ENCODE measurements at regions not wholly inside any gene's neighbourhood (a gene's known extent, or its start where the extent isn't known, plus 50 kb on each side); places are given as distances from the start of the nearest gene placed in this dataset.

DNA sequence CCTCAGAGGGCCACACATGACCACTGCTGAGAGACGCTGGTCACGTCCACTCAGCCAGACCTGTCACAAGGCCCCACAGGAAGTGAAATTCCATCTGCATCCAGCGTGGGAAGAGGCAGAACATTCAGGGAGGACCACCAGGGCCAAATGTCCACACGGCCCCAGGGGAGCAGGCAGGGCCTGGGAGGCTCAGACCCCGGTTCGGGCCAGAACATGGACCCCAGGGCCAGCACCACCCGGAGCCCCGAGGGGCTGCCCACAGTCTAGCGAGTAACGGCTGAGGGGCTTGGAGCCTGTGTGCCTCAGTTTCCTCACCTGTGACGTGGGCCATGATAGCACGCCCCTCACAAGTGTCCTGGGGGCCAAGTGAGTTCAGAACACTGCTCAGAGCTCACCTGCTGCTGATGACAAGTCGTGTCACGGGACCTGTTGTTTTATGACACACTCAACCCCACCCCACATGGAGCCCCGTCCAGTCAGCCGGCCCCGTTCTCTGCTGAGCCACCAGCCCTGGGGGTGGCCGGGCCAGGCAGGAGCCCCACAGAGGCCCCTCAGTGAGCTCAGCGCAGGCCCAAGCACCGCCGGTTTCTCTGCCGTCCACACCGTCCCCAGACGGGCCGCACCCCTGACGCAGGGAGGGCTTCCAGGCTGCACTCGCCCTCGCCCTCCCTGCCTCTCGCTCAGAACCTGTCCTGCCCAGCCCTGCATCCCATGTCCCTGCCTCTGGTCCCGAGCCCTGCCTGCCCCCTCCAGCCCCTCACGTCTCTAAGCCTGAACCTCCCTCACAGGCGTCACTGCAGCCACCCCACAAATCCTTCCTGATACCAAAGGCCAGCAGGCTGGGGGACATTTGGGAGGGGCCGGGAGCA is 79.5 kb upstream of the GALNT9 start:
- H3K4me2 ChIP-seq (ENCODE audit: extremely low read depth, insufficient read depth, low read length) = no peak overlapping the region
- DNase-seq (ENCODE audit: low read depth in 2 of 2) = no peak
- no peaks in the 10 kb centered on the region for H3K27me3 ChIP-seq (ENCODE audit: control insufficient read depth, insufficient read depth, low read length)

GRCh38 chr12:132407992-132408391 is 78.6 kb upstream of the GALNT9 start:
- H3K9ac ChIP-seq (ENCODE audit: insufficient read depth, low read length) = no peak overlapping the region
- H2AFZ ChIP-seq (ENCODE audit: low read length) = no peak overlapping the region
- H3K79me2 ChIP-seq (ENCODE audit: control insufficient read depth, insufficient read depth, low read length) = no peaks in the 10 kb centered on the region
- H3K4me1 ChIP-seq (ENCODE audit: control insufficient read depth, extremely low read depth, insufficient read depth, low read length) = no peaks in the 10 kb centered on the region
- no peak for DNase-seq (ENCODE audit: low read depth in 2 of 2)
- no peak overlapping the region for H3K27ac ChIP-seq (ENCODE audit: insufficient read depth, low read length)
- no peak overlapping the region for H3K4me2 ChIP-seq (ENCODE audit: extremely low read depth, insufficient read depth, low read length)
- H3K4me3 ChIP-seq (replicated peaks in 1 of 4; ENCODE audit: control extremely low read depth in 1 of 4, insufficient read depth in 1 of 4, low read depth in 3 of 4, low read length in 4 of 4) = no peak overlapping the region
- TF ChIP-seq EZH2 (IDR thresholded peaks at IDR 0.05; ENCODE audit: low read length, missing control alignments) = no peak
- TF ChIP-seq CTCF (conservative IDR thresholded peaks at IDR 0.05 in 1 of 2, IDR thresholded peaks at IDR 0.05 in 1 of 2; ENCODE audit: low read depth in 1 of 2, low read length in 2 of 2) = no peak
- H3K36me3 ChIP-seq (ENCODE audit: control insufficient read depth, insufficient read depth, low read length) = no peaks in the 10 kb centered on the region
- H4K20me1 ChIP-seq (ENCODE audit: control insufficient read depth, extremely low read depth, insufficient read depth, low read length) = no peaks in the 10 kb centered on the region
- no peaks in the 10 kb centered on the region for H3K27me3 ChIP-seq (ENCODE audit: control insufficient read depth, insufficient read depth, low read length)
- no peaks in the 10 kb centered on the region for H3K9me3 ChIP-seq (ENCODE audit: control insufficient read depth, insufficient read depth, low read depth, low read length)

More for the DNA sequence above, 79.5 kb upstream of the GALNT9 start:
- no peak for TF ChIP-seq CTCF (conservative IDR thresholded peaks at IDR 0.05 in 1 of 2, IDR thresholded peaks at IDR 0.05 in 1 of 2; ENCODE audit: low read depth in 1 of 2, low read length in 2 of 2)
- TF ChIP-seq EZH2 (IDR thresholded peaks at IDR 0.05; ENCODE audit: low read length, missing control alignments) = no peak
- no peak overlapping the region for H3K4me3 ChIP-seq (replicated peaks in 1 of 4; ENCODE audit: control extremely low read depth in 1 of 4, insufficient read depth in 1 of 4, low read depth in 3 of 4, low read length in 4 of 4)
- no peaks in the 10 kb centered on the region for H3K9me3 ChIP-seq (ENCODE audit: control insufficient read depth, insufficient read depth, low read depth, low read length)
- no peaks in the 10 kb centered on the region for H3K79me2 ChIP-seq (ENCODE audit: control insufficient read depth, insufficient read depth, low read length)
- H4K20me1 ChIP-seq (ENCODE audit: control insufficient read depth, extremely low read depth, insufficient read depth, low read length) = no peaks in the 10 kb centered on the region
- no peak overlapping the region for H3K27ac ChIP-seq (ENCODE audit: insufficient read depth, low read length)
- no peak overlapping the region for H3K9ac ChIP-seq (ENCODE audit: insufficient read depth, low read length)
- H3K4me1 ChIP-seq (ENCODE audit: control insufficient read depth, extremely low read depth, insufficient read depth, low read length) = no peaks in the 10 kb centered on the region
- no peaks in the 10 kb centered on the region for H3K36me3 ChIP-seq (ENCODE audit: control insufficient read depth, insufficient read depth, low read length)
- H2AFZ ChIP-seq (ENCODE audit: low read length) = no peak overlapping the region

- Histone ChIP-seq H4K20me1 (ENCODE audit: control insufficient read depth, extremely low read depth, insufficient read depth, low read length) (no peaks in the 10 kb centered on the region), H3K9me3 (ENCODE audit: control insufficient read depth, insufficient read depth, low read depth, low read length) (no peaks in the 10 kb centered on the region), H3K36me3 (ENCODE audit: control insufficient read depth, insufficient read depth, low read length) (no peaks in the 10 kb centered on the region), H3K27me3 (ENCODE audit: control insufficient read depth, insufficient read depth, low read length) (no peaks in the 10 kb centered on the region), H3K27ac (ENCODE audit: insufficient read depth, low read length) (no peak overlapping the region), H2AFZ (ENCODE audit: low read length) (no peak overlapping the region), H3K79me2 (ENCODE audit: control insufficient read depth, insufficient read depth, low read length) (no peaks in the 10 kb centered on the region), H3K4me3 (replicated peaks in 1 of 4; ENCODE audit: control extremely low read depth in 1 of 4, insufficient read depth in 1 of 4, low read depth in 3 of 4, low read length in 4 of 4) (no peak overlapping the region), H3K9ac (ENCODE audit: insufficient read depth, low read length) (no peak overlapping the region), H3K4me2 (ENCODE audit: extremely low read depth, insufficient read depth, low read length) (no peak overlapping the region), H3K4me1 (ENCODE audit: control insufficient read depth, extremely low read depth, insufficient read depth, low read length) (no peaks in the 10 kb centered on the region)
- TF ChIP-seq EZH2 (IDR thresholded peaks at IDR 0.05; ENCODE audit: low read length, missing control alignments) (no peak), CTCF (conservative IDR thresholded peaks at IDR 0.05 in 1 of 2, IDR thresholded peaks at IDR 0.05 in 1 of 2; ENCODE audit: low read depth in 1 of 2, low read length in 2 of 2) (no peak)
- no peak for DNase-seq (ENCODE audit: low read depth in 2 of 2)
These were observed 78.1 kb upstream of the GALNT9 start for GRCh38 chr12:132407451-132407961.

All from fibroblast of lung (primary cell).